GM12865 (cell line): ENCODE measurements at regions not wholly inside any gene's neighbourhood (a gene's known extent, or its start where the extent isn't known, plus 50 kb on each side); places are given as distances from the start of the nearest gene placed in this dataset.
"Not testable (repeated sequence)": the region's sequence is repeated elsewhere in the genome, so short reads cannot be mapped to it uniquely, and the experiment has no call there.

Source experiments
- DNase-seq: peaks from one replicate; pipeline ENCODE4 v3.0.0; 2010; ENCODE audit warnings: low read depth
- H3K4me3 ChIP-seq: 2 replicates; pipeline ENCODE4 v1.5.1; 2011; ENCODE audit warnings: mild to moderate bottlenecking, low read depth, low read length, control low read depth
- TF ChIP-seq, protein P1 (sequence below): IDR thresholded peaks from 2 replicates; pipeline ENCODE4 v1.5.1; 2011; ENCODE audit warnings: low read length, control low read depth, low read depth, inconsistent platforms; ENCODE audit not compliant: insufficient read depth; ENCODE audit errors: missing control alignments

DNA sequence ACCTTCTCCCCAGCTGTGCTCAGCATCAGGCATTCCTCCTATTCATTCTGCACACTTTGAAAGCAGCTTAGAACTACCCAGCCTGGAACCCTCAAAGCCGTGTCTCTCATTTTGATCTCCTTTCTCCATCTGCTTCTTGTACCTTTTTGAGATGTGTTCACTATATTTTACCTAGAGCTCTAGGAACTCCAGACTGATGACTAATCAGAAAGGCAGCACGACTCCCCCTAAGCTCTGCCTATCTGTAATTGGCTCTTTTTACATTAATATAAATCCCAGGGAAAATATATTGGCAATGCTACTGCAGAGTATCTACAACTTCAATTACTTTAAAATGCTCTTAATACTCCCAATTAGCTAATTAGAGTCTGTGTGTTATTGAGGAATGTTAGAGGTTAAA lies 671.5 kb downstream of the CBLN4 start:
- TF ChIP-seq, protein P1, sequence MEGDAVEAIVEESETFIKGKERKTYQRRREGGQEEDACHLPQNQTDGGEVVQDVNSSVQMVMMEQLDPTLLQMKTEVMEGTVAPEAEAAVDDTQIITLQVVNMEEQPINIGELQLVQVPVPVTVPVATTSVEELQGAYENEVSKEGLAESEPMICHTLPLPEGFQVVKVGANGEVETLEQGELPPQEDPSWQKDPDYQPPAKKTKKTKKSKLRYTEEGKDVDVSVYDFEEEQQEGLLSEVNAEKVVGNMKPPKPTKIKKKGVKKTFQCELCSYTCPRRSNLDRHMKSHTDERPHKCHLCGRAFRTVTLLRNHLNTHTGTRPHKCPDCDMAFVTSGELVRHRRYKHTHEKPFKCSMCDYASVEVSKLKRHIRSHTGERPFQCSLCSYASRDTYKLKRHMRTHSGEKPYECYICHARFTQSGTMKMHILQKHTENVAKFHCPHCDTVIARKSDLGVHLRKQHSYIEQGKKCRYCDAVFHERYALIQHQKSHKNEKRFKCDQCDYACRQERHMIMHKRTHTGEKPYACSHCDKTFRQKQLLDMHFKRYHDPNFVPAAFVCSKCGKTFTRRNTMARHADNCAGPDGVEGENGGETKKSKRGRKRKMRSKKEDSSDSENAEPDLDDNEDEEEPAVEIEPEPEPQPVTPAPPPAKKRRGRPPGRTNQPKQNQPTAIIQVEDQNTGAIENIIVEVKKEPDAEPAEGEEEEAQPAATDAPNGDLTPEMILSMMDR = no peak
- DNase-seq = no peak
- H3K4me3 ChIP-seq = no peak overlapping the region

DNA sequence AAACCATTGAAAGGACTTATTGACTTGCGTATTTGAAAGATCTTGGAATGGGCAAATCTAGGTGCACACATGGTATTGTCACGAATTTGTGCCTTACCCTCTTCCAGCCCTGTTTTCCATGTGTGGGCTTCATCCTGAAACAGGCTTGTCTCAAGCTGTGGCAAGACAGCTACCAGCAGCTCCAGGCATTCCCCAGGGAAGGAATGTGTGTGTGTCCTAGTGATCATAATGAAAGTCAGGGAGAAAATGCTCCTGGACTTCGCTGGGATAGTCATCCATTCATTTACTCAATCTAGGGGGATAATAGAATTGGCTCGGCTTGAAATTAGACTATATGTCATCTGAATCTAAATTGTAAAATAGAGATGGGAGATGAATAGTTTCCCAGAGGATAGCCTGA lies 676.2 kb downstream of the CBLN4 start:
- TF ChIP-seq, protein P1 = no peak
- H3K4me3 ChIP-seq = no peak overlapping the region
- DNase-seq = no peak

DNA sequence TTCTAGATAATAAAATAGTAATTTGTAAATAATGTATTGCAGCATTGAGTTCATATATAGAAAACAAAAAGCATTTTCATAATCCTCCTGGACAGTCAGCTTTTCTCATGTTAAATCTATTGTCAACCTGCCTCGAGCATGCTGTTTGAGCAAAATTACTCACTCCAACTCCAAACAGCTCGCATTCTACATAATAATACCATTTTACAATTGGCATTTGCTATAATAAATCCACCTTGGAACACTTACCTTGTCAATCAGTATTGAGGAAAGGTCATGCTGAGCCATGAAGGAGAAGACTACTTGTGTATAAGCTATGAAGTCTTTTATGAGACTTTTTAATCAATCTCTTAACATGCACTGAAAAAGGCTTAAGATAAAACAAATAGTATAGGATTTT lies 682.6 kb downstream of the CBLN4 start:
- TF ChIP-seq, protein P1 = no peak
- DNase-seq = no peak
- no peak overlapping the region for H3K4me3 ChIP-seq

DNA sequence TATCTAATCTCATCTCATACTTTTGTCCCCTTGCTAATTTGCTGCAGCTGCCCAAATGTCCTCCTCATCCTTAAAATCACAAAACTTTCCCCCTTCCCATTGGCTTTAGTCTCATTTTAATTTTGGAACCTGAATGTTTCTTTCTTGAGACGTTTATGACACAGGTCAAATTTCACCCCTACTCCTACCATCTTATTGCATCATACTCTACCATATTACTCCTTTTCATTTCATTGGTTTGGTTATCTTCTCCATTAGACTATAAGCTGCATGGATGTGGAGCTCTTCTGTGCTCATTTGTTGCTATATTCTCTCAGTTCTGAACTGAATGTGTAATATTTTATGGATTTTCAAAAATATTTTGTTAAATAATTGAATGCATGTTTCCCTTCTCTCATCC lies 688.6 kb downstream of the CBLN4 start:
- H3K4me3 ChIP-seq = no peak overlapping the region
- TF ChIP-seq, protein P1 = no peak
- no peak for DNase-seq

DNA sequence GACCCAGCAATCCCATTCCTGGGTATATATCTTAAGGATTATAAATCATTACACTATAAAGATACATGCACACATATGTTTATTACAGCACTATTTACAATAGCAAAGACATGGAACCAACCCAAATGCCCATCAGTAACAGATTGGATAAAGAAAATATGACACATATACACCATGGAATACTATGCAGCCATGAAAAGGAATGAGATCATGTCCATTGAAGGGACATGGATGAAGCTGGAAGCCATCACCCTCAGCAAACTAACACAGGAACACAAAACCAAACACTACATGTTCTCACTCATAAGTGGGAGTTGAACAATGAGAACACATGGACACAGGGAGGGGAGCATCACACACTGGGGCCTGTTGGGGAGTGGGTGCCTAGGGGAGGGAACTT lies 694.5 kb downstream of the CBLN4 start:
- H3K4me3 ChIP-seq, DNase-seq: not testable (repeated sequence)

DNA sequence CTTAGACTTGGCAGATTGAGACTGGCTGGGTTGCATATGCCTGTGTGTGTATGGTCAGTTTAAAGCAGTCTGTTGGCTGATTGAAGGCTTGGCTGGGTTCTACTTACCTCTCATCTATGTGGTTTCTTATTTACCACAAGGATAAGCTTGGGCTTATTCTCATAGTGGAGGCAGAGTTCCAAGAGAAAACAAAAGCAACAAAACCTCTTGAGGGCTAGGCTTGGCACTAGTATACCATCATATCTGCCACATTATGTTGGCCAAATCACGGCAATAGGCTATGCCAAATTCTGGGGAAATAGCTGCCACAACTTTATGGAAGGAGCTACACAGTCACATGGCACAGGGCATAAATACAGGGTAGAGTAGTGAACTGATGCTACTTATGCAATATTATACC lies 714.1 kb downstream of the CBLN4 start:
- no peak for DNase-seq
- TF ChIP-seq, protein P1 = no peak
- H3K4me3 ChIP-seq = no peak overlapping the region

DNA sequence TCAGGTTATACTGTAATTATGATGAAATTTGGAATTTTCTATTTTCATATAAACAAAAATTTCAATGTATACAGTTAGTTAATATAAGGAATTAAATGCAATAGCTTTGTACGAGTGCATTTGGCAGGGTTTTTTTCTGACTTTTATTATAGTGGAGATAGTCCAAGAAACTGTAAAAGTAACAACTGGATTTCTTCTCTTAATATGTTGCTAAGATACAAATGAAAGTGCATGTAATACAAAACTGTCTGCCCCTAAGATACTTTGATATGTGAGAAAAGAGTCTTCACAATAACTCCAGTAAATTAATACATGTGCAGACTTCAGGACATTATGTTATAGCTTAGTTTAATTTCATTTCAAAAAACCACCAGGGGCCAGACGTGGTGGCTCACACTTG lies 721.4 kb downstream of the CBLN4 start:
- no peak for DNase-seq
- no peak overlapping the region for H3K4me3 ChIP-seq
- TF ChIP-seq, protein P1 = no peak

DNA sequence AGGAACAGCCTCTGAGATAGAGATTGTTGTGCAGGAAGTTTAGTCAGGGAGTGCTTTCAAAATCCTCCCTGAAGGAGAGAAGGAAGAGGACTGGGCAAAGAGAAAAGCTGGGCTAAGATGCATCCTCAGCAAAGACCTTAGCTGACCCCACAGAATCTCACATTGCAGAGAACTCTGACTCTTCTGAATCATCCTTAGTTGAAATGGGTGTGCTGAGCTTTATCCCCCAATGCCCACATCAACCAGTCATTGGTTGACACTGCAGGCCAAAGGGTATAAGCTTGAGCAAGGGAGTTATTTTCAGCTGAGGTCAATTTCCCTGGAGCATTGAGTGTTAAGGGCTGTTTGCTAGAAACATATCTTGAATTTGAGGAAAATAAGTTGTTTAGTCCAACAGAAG lies 732.2 kb downstream of the CBLN4 start:
- TF ChIP-seq, protein P1 = no peak
- no peak overlapping the region for H3K4me3 ChIP-seq
- DNase-seq = no peak
